Posterior cingulate gyrus (tissue), 11 donors: ENCODE measurements at regions not wholly inside any gene's neighbourhood (a gene's known extent, or its start where the extent isn't known, plus 50 kb on each side); places are given as distances from the start of the nearest gene placed in this dataset.
A peak's percentile ranks its signal among the peaks of the same experiment; 100 is the strongest.
"Not testable (repeated sequence)": the region's sequence is repeated elsewhere in the genome, so short reads cannot be mapped to it uniquely, and the experiment has no call there.

Experiments used
- DNase-seq, 10 donors: peaks; one replicate each; pipeline versions ENCODE4 v3.0.0 to v3.0.0-alpha.2; 2020 to 2021; ENCODE audit warnings: mixed read lengths in 3 of 10
- intact Hi-C: fragments of 100-400 bp; cut with DNase I; formaldehyde crosslinking; loops from one replicate; pipeline ENCODE4 v1.15.1; 2023

DNA sequence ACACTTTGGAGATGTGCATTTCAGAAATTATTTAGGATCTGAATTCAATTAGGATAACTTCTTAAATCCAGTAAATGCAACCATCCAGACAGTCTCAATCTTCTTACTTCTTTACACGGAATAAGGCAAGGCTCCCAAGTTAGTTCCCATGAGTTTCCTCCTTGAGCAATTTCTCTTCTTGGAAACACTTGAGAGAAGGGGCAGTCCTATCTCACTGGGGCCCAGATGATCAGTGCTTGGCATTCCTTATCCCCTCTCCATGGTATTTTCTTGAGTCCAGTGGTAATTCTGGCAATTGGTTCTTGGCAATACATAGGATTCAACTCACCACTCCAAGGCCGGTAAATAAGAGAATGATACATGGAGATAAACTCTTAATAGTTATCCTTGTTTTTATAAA, 87.1 kb upstream of the PTHLH start:
- intact Hi-C loops, result no loop called here
- no peak for DNase-seq

DNA sequence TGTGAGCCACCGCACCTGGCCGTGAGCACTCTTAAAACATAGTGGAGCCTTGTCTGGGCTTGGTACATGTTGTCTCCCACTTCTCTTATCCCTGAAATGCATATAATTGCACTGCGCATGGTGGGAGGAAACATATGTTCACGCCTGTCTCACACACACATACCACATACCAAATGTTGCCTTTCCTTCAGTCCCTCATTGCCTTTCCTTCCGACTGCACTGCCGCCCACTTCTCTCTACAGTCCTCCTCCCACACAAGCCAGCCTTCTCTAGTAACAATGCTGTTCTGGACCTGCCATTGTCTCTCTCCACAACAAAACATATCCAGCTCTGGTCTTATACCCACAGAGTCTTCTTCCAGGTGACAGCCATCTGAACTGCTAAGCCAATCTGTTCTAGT, 88.3 kb upstream of the PTHLH start:
- peak in 2 of 10 donors; percentile 7 to 81 for DNase-seq
- intact Hi-C loops, result no loop called here

DNA sequence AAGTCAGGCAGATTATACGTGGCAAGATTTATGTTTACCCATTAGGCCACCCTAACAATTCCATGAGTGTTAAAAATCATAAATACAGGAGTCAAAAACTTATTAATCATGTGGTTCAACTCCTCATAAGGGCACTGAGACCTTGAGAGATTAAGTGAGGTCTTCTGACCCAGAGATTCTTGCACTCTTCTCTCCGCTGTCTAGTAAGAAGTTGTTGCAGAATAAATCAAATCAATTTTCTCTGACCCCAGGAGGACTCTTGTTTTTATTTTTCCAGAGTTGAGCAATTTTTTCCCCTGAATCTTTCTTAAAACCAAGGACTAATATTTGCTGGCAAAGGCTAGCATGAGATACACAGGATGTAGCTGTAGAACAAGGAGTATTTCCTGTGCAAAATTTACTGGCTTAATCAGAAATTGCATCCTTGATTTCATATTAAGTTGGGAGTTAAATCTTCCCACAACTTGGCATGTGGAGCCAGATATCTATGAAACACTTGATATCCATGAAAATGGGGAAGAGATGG, 90.9 kb upstream of the PTHLH start:
- no peak for DNase-seq
- intact Hi-C loops, result no loop called here

DNA sequence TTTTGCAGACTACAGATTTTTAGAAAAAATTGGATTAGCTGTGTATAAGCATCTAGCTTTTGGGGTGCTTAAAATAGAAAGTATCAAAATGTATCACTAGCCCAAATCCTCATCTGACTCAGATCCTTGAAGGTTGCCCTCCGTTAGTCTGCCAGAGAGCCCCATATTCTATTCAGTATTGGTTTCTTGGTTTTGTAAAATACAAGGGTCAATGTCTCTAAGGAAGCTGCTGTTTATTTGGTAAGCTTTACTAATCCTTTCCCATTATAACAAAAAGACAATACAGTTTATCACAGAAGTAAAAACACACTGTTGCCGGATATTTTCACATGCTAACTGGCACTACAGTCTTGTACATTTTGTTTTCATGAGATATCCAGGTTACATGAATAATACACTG, 92.8 kb upstream of the PTHLH start:
- DNase-seq, result no peak
- intact Hi-C loops, result no loop called here

DNA sequence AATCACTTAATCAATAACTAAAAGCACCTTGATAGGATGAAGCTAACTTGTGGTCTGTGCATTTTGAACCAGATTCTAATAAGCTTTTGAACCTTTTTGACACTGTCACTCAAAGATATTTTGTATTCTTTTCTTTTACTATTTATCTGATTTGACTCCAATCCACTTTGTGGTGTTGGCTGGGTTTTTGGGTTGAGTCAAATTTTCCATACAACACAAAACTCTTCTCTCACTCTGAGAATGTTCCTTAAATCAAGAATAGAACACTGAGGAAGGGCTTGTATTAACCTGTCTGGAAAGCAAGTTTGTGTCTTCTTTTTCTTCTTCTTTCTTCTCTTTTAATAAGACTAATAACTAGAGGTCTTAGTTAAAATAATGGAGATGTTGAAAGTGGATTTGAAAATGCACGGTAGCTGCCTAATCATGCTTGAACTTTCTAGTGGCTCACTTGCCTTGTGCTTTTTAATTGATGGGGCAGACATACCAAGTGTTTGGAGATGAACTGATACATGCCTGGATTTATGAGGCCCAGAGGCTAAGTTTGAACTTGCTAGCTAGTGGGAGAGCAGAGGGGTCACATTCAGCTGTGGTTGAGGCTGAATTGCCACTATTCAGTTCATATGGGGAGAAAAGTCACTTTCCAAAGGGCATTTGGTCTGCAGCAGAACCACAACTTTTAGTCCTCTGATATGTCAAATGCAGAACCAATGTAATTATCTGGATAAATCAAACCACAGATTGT, 93.5 kb upstream of the PTHLH start:
- DNase-seq, result no peak
- intact Hi-C loops, result no loop called here

DNA sequence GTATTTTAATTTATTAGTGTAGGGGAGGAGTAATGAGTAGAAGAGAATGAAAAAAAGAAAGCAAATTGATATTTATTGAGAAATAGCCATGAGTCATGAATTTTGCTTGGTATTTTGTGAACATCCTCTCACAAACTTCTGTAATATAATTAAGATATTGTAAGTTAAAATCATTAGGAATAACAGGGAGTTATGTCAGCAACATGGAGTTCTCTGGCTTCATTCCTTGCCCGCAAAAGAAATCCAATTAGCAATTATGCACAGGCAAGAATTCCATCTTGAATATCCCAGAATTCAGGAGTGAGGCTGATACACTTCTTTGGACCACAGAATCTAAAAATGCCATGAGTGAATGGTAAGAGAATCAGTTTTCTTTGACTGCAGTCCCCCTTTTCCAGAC, 94.3 kb upstream of the PTHLH start:
- no peak for DNase-seq
- intact Hi-C loops, result no loop called here

DNA sequence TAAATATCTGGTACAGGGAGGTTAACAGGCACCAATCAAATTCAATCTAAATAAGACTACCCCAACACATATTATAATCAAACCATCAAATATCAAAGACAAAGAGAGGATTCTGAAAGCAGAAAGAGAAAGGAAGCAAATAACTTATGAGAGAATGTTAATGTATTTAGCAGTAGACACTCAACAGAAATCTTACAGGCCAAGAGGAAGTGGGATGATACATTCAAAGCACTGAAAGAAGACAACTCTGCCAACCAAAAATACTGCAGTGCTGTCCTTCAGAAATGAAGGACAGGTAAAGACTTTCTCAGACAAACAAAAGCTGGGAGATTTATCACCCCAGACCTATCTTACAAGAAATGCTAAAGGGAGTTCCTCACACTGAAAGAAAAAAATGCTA, 95.9 kb upstream of the PTHLH start:
- intact Hi-C loops, result no loop called here
- no peak for DNase-seq

DNA sequence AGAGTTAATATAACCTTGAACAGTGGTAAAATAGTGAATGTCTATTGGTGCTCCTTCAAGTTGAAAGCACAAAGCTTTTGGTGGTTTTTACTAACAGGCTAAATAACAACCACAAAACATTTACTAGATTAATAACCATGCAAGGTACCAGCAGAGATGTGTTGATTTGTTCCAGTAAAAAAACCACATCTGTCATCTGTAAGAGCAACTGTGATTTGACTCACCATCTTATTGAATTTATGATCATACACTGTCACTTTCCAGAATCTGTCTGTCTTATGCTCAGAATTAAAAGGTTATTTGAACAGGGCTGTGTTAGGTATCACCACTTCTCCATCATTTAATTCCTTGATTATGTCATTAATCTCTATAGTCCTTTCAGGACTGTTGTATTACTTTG, 107.0 kb upstream of the PTHLH start:
- no peak for DNase-seq
- intact Hi-C loops, result no loop called here

DNA sequence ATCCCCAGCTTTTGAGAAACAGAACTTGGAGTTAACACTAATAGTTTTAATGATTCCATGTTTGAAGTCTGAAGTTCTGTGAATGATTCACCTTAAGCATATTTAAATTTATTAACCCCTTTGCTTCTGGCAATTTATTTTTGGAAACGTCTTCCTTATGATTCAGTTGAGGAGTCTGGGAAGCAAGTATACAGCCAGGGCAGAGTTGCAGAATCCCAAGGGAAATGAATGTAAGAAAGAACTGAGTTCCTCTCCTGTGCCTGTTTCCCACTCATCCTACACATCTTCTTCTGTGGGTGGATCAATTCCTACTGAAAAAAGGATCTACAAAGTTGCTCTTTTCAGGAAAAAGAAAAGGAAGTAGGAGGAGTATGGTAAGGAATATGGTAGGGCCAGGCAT, 108.2 kb upstream of the CCDC91 start:
- DNase-seq, result no peak
- intact Hi-C loops, result no loop called here

DNA sequence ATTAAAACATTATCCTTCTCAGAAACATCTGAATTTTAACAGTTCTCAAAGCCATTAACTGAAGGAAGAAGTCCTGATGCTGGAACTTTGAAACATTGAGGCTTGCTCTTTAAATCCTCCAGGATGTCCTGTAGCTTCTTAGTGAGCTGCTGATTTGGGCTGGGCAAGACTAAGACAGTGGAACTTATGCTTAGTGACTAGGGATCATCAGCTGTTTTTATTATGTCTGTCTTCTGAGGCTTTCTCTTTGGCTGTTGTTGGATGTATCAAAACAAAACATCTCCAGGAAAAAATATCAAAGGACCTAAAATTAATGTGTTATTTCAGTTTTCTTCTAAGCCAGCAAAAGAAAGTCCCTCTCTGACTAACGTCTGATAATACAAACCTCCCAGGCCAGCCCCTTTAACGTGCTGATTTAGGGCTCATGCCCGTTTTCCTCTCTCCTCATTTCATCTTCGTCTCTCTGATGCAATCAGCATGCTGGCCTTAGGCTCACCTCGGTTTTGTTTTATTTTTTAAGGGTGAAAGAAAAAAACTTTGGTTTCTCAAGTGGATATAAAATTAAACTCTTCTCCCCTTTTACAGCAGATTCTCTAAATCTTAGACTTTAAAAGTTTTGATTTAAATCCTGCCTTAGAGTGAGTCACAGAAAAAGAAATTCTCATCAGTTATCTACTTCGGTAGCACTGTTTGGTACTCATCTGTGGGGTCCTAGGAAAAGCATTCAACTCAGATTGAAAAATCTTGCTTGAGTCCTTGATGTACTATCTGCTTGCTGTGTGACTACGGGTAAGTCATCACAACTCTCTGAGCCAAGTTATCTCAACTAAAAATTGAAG, 106.2 kb upstream of the CCDC91 start:
- DNase-seq, result no peak

DNA sequence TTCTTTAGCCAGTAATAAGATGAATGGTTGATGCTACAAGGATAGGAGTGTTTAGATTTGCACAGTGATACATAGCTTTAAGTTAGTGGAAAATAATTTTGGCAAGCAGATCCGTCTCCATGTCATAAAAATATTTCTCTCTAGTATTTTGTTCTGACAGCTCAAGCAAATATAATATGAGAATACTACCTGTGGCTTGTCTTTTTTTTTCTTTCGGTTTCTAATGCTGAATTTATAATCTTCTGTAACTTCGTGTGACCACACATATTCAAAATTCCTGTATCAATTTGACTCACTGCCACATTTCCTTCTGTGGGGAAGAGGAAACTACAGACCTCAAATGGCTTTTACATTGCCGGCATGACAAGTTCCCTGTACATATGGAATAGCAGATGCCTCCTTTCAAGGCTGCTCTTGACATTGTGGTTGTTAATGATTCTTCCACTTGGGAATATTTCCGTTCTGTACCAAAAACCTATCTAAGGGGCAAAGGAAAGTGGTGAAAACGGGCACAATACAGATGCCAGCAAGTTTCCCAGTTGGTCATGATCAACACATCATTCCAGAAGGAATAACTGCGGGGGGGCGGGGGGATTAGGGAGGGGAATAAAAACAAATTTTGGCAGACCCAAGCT, 103.6 kb upstream of the CCDC91 start:
- no peak for DNase-seq
- intact Hi-C loops, result no loop called here

More for the DNA sequence above, 106.2 kb upstream of the CCDC91 start:
- intact Hi-C loops, result no loop called here

DNA sequence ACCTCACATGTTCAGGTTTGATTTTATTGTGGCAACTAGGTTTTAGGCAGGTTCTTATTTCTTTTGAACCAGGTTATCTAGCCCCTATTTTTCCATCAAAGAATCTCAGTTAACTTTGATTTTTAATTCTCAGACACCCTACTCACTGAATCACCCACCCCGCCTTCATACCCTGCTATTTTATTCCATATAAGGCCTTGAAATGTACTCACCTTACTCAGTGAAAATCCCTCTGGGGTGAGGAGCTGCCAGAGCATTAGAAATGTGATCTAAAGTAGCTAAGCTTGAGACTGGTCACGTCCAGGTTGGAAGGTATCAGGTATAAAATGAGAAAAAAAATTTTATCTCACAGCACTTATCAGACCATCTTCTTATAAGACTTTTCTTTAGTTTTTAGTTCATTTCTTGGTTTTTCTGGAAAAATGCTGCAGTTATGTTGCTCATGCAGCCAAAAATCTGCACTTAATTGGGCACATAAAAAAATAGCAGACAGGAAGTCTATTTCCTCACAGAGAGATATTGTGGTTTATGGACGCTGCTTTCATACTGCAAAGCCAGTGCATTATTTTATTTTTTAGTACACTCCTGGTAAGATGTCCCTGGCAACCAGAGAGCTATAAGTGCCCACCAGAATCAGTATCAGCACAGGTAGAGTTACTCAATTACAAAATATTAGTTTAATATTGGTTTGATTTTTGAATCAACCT, 101.5 kb upstream of the CCDC91 start:
- intact Hi-C loops, result no loop called here
- DNase-seq, result no peak

DNA sequence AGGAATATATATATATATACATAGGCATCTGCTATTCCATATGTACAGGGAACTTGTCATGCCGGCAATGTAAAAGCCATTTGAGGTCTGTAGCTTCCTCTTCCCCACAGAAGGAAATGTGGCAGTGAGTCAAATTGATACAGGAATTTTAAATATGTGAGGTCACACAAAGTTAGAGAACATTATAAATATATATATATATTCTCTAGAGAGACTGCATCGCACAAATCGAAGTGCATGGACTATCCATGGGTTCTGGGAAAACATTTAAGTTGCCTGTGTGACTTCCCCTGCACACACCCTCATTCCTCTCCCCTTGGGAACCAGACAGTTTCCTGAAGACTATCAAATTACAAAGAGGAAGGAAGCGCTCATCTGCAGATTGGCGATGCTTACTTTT, 100.9 kb upstream of the CCDC91 start:
- intact Hi-C loops, result no loop called here

DNA sequence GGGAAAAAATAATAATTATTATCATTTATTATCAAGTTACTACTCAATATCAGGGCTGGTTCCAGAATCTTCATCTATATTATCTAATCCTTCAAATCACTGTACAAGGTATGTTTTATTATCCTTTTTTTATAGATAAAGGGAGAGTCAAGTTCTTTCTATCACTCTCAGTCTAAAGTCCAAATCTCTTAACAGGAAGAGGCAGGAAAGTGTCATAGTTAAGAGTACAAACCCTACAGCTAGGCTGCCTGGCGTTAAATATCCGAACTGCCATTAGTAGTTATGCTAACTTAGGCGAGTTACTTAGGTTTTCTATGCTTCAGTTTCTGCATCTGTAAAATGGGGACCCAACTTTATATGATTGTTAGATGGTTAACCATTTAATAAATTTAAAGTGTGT, 99.4 kb upstream of the CCDC91 start:
- intact Hi-C loops, result no loop called here
- DNase-seq, result no peak

More for the DNA sequence above, 100.9 kb upstream of the CCDC91 start:
- DNase-seq, result no peak

DNA sequence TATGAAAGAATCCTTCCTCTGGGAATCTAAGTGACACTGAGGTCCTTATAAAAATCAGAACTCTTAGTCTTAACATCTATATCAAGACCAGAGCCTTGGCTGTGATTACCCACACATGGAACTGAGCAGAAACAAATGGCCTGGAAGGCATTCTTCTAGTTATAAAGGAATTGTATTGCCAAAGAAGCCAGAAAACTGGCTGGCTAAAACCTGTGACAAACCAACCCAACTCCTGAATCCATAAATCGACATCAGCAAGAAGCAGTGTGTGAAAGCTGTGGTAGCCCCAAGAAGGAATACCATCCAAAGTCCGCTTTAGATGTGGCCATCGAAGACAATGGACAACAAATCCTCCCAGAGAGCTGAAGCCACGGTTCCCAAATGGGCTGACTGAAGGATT, 97.9 kb upstream of the CCDC91 start:
- DNase-seq, result no peak
- intact Hi-C loops, result no loop called here

DNA sequence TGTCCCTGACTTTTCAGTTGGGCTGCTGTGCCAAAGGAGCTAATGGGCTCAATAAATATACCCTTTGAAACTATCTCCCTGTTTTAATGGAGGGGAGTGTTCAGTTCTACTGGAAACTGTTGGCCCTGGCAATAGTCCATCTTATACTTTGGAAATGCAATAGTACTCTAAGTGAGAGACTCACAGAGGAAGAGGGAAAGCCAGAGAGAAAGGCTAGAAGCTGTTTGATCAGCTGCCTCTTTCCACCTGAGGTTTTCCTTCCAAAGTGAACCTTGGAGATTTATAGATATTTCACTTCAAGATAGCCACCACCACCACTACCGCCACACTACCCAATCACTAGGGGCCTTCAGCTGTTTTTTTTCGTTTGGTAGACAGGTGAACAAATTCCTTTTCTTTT, 93.6 kb upstream of the CCDC91 start:
- intact Hi-C loops, result no loop called here
- DNase-seq, result no peak

DNA sequence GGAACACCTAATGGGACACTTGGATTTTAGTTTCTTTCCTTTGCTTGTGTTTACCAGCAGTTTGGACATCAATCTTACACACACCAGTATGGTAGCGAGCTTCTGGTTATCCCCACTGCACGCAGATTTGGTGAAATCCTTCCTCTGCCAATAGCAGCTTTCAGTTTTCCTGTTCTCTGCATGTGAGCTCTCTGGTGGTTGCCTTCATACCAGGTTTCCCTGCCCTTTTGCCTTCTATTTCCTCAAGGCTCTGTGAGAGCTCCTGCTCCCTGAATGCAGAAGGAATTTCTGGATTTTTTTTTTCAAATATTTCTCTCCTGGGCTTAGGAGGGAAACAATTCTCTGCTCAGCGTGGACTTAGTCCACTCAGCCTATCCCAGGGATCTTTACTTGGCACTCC, 93.0 kb upstream of the CCDC91 start:
- DNase-seq, result no peak
- intact Hi-C loops, result no loop called here

DNA sequence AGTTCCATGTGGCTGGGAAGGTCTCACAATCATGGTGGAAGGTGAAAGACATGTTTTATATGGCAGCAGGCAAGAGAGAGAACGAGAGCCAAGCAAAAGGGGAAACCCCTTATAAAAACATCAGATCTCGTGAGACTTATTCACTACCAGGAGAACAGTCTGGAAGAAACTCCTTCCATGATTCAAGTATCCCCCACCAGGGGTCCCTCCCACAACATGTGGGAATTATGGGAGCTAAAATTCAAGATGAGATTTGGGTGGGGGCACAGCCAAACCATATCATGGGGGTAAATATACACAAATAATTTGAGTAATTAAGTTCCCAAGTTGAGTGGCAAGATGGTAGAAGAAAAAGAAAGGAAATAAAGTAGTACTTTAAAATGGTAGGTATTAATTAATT, 91.0 kb upstream of the CCDC91 start:
- intact Hi-C loops, DNase-seq: not testable (repeated sequence)

DNA sequence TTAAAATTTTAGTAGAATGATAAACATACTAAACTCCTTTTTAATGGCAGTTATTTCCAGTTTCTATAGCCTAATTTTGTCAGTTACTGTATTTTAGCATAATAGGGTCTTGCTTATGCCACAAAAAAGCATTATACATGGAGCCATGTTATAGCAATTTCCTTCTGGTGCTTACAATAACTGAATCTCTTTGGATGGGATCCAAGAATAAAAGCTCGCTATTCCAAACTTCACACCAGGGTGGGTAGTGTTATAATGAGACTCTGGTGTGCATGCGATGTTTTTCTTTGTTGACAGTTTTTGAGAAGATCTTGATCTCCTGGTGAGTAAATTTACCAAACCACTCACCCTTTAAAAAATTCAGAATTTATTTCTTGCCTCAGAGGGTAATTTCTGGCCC, 90.4 kb upstream of the CCDC91 start:
- no peak for DNase-seq
- intact Hi-C loops, result no loop called here

DNA sequence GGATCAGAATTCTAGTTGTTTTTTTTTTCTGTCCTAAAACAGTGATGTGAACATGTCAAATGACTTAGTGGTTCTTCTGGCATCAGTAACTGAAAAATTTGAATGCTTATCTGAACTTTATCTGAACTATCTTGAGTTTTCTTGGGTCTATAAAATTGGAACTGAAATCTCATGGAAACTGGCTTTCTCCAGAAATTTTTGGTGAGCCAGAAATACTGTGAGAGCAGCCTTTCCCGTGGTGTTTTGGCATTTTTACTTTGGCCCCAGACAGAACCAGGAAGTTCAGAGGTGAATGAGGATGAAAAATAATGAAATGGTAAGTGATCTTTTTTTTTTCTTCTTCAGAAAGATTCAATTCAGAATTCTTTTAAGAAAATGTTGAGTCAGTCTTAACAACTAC, 89.5 kb upstream of the CCDC91 start:
- DNase-seq, result no peak
- intact Hi-C loops, result no loop called here

DNA sequence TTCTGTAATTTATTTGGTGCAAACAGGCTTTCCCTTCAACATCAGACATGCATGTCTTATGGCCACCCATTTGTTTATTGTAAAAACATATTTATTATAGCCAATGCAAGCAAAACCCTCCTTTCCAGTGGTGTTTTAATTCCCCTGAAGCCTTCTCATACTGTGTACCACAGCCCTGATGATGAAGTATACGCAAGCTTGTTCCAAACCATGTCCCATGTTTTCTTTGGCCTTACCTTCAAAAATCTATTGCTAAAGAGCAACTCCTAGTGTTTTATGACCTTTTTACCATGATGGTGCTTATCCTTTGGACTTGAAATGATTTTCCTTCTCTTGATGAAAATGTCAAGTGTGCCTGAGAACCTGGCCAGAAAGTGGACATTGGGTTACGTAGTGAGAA, 85.9 kb upstream of the CCDC91 start:
- DNase-seq, result no peak
- intact Hi-C loops, result no loop called here
